SK-N-SH treated with all-trans-retinoic acid at 6 μM for 48 hours (cell line): ENCODE measurements at regions not wholly inside any gene's neighbourhood (a gene's known extent, or its start where the extent isn't known, plus 50 kb on each side); places are given as distances from the start of the nearest gene placed in this dataset.

ENCODE experiments used
- ATAC-seq: fragments of 200-7000 bp; cut with Tn5 transposase; 3 replicates; pipeline ENCODE4 v1.9.1; 2020; ENCODE audit warnings: mild to moderate bottlenecking, moderate library complexity
- ARNTL ChIP-seq: fragments of 450-650 bp; formaldehyde crosslinking; IDR thresholded peaks from 2 replicates; pipeline ENCODE4 v1.5.0; 2020; ENCODE audit warnings: low read depth, mild to moderate bottlenecking, moderate library complexity, borderline replicate concordance
- BACH2 ChIP-seq: fragments of 250-450 bp; sonication (Bioruptor Pico); IDR thresholded peaks from 2 replicates; pipeline ENCODE4 v1.9.0; 2021; ENCODE audit warnings: mild to moderate bottlenecking, borderline replicate concordance
- CSDC2 ChIP-seq: fragments of 250-450 bp; sonication (Bioruptor Pico); IDR thresholded peaks from 2 replicates; pipeline ENCODE4 v1.5.0; 2020; ENCODE audit warnings: mild to moderate bottlenecking, moderate library complexity
- ESRRG ChIP-seq: fragments of 250-450 bp; sonication (Bioruptor Pico); IDR thresholded peaks from 2 replicates; pipeline ENCODE4 v1.6.1; 2021; ENCODE audit warnings: mild to moderate bottlenecking
- GLIS3 ChIP-seq: fragments of 250-450 bp; sonication (Bioruptor Pico); IDR thresholded peaks from 2 replicates; pipeline ENCODE4 v1.5.0; 2020; ENCODE audit warnings: mild to moderate bottlenecking, moderate library complexity
- ISL1 ChIP-seq: fragments of 250-450 bp; sonication (Bioruptor Pico); IDR thresholded peaks from 2 replicates; pipeline ENCODE4 v2.1.2; 2022; ENCODE audit warnings: mild to moderate bottlenecking, moderate library complexity
- PPARA ChIP-seq: fragments of 250-450 bp; sonication (Bioruptor Pico); IDR thresholded peaks from 2 replicates; pipeline ENCODE4 v1.5.0; 2020; ENCODE audit warnings: mild to moderate bottlenecking, borderline replicate concordance
- RARB ChIP-seq: fragments of 250-450 bp; sonication (Bioruptor Pico); IDR thresholded peaks from 2 replicates; pipeline ENCODE4 v1.8.0; 2021; ENCODE audit warnings: mild to moderate bottlenecking, moderate library complexity
- SNAI2 ChIP-seq: fragments of 250-450 bp; sonication (Bioruptor Pico); IDR thresholded peaks from 2 replicates; pipeline ENCODE4 v1.5.0; 2020; ENCODE audit warnings: mild to moderate bottlenecking, moderate library complexity
- TCF4 ChIP-seq: fragments of 250-450 bp; sonication (Bioruptor Pico); IDR thresholded peaks from 2 replicates; pipeline ENCODE4 v1.8.0; 2021; ENCODE audit warnings: mild to moderate bottlenecking, moderate library complexity, borderline replicate concordance
- ZC3H10 ChIP-seq: fragments of 250-450 bp; sonication (Bioruptor Pico); IDR thresholded peaks from 2 replicates; pipeline ENCODE4 v1.5.1; 2021; ENCODE audit warnings: mild to moderate bottlenecking, moderate library complexity
- ZFP3 ChIP-seq: fragments of 250-450 bp; sonication (Bioruptor Pico); IDR thresholded peaks from 2 replicates; pipeline ENCODE4 v1.5.0; 2020; ENCODE audit warnings: mild to moderate bottlenecking, moderate library complexity
- ZFP30 ChIP-seq: fragments of 450-650 bp; formaldehyde crosslinking; IDR thresholded peaks from 2 replicates; pipeline ENCODE4 v1.5.0; 2022; ENCODE audit warnings: mild to moderate bottlenecking, moderate library complexity
- ZNF565 ChIP-seq: fragments of 450-650 bp; formaldehyde crosslinking; conservative IDR thresholded peaks from 2 replicates; pipeline ENCODE4 v1.5.0; 2020; ENCODE audit warnings: low read depth, mild to moderate bottlenecking, moderate library complexity
- ZNF70 ChIP-seq: fragments of 450-650 bp; formaldehyde crosslinking; IDR thresholded peaks from 2 replicates; pipeline ENCODE4 v1.5.0; 2020; ENCODE audit warnings: mild to moderate bottlenecking, moderate library complexity
- ZNF8 ChIP-seq: fragments of 450-650 bp; formaldehyde crosslinking; IDR thresholded peaks from 2 replicates; pipeline ENCODE4 v1.5.0; 2020; ENCODE audit warnings: mild to moderate bottlenecking, moderate library complexity
- TF ChIP-seq, protein P1 (sequence below): fragments of 250-450 bp; sonication (Bioruptor Pico); IDR thresholded peaks from 2 replicates; pipeline ENCODE4 v1.8.0; 2021; ENCODE audit warnings: low read depth, mild to moderate bottlenecking, moderate library complexity, borderline replicate concordance
- TF ChIP-seq, protein P2 (sequence below): fragments of 250-450 bp; sonication (Bioruptor Pico); IDR thresholded peaks from 2 replicates; pipeline ENCODE4 v1.5.0; 2020; ENCODE audit warnings: mild to moderate bottlenecking, moderate library complexity
- TF ChIP-seq, protein P3 (sequence below): fragments of 250-450 bp; sonication (Bioruptor Pico); IDR thresholded peaks from 2 replicates; pipeline ENCODE4 v1.5.1; 2021; ENCODE audit warnings: mild to moderate bottlenecking, moderate library complexity
- TF ChIP-seq, protein P4 (sequence below): fragments of 250-450 bp; sonication (Bioruptor Pico); IDR thresholded peaks from 2 replicates; pipeline ENCODE4 v1.5.1; 2020; ENCODE audit warnings: low read depth, mild to moderate bottlenecking, moderate library complexity
- TF ChIP-seq, protein P5 (sequence below): fragments of 250-450 bp; sonication (Bioruptor Pico); IDR thresholded peaks from 2 replicates; pipeline ENCODE4 v1.8.0; 2020; ENCODE audit warnings: mild to moderate bottlenecking, moderate library complexity, borderline replicate concordance

DNA sequence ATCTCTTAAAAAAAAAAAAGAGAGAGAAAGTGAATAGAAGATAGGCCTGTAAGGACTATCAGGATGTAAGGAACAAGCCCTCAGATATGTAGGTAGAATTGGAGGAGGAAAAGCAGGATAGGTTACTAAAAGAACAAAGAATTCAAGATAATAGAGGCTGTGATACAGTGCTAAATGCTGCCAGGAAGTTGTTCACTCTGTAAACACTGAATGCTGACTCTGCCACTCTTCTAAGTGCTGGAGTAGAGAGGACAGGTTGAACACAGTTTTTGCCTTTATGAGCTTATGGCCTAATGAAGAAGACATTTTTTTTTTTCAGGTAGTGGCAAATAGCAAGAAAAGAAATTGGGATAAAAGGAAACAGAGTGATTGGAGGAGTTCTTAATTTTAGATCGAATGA, 90.6 kb upstream of the ZNF678 start:
- TF ChIP-seq PPARA (no peak), ESRRG (CRISPR knock-in tag) (no peak), ZNF8 (no peak), ISL1 (no peak), GLIS3 (CRISPR knock-in tag) (no peak), ARNTL (CRISPR knock-in tag) (no peak), SNAI2 (CRISPR knock-in tag) (no peak), ZFP3 (CRISPR knock-in tag) (no peak), ZFP30 (CRISPR knock-in tag) (no peak), TCF4 (CRISPR knock-in tag) (no peak), ZNF565 (CRISPR knock-in tag) (no peak), ZC3H10 (no peak), RARB (CRISPR knock-in tag) (no peak)
- TF ChIP-seq, protein P1, sequence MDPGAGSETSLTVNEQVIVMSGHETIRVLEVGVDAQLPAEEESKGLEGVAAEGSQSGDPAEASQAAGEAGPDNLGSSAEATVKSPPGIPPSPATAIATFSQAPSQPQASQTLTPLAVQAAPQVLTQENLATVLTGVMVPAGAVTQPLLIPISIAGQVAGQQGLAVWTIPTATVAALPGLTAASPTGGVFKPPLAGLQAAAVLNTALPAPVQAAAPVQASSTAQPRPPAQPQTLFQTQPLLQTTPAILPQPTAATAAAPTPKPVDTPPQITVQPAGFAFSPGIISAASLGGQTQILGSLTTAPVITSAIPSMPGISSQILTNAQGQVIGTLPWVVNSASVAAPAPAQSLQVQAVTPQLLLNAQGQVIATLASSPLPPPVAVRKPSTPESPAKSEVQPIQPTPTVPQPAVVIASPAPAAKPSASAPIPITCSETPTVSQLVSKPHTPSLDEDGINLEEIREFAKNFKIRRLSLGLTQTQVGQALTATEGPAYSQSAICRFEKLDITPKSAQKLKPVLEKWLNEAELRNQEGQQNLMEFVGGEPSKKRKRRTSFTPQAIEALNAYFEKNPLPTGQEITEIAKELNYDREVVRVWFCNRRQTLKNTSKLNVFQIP (CRISPR knock-in tag): no peak
- TF ChIP-seq, protein P2, sequence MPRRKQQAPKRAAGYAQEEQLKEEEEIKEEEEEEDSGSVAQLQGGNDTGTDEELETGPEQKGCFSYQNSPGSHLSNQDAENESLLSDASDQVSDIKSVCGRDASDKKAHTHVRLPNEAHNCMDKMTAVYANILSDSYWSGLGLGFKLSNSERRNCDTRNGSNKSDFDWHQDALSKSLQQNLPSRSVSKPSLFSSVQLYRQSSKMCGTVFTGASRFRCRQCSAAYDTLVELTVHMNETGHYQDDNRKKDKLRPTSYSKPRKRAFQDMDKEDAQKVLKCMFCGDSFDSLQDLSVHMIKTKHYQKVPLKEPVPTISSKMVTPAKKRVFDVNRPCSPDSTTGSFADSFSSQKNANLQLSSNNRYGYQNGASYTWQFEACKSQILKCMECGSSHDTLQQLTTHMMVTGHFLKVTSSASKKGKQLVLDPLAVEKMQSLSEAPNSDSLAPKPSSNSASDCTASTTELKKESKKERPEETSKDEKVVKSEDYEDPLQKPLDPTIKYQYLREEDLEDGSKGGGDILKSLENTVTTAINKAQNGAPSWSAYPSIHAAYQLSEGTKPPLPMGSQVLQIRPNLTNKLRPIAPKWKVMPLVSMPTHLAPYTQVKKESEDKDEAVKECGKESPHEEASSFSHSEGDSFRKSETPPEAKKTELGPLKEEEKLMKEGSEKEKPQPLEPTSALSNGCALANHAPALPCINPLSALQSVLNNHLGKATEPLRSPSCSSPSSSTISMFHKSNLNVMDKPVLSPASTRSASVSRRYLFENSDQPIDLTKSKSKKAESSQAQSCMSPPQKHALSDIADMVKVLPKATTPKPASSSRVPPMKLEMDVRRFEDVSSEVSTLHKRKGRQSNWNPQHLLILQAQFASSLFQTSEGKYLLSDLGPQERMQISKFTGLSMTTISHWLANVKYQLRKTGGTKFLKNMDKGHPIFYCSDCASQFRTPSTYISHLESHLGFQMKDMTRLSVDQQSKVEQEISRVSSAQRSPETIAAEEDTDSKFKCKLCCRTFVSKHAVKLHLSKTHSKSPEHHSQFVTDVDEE: no peak
- TF ChIP-seq, protein P3, sequence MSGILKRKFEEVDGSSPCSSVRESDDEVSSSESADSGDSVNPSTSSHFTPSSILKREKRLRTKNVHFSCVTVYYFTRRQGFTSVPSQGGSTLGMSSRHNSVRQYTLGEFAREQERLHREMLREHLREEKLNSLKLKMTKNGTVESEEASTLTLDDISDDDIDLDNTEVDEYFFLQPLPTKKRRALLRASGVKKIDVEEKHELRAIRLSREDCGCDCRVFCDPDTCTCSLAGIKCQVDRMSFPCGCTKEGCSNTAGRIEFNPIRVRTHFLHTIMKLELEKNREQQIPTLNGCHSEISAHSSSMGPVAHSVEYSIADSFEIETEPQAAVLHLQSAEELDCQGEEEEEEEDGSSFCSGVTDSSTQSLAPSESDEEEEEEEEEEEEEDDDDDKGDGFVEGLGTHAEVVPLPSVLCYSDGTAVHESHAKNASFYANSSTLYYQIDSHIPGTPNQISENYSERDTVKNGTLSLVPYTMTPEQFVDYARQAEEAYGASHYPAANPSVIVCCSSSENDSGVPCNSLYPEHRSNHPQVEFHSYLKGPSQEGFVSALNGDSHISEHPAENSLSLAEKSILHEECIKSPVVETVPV: no peak
- TF ChIP-seq, protein P4, sequence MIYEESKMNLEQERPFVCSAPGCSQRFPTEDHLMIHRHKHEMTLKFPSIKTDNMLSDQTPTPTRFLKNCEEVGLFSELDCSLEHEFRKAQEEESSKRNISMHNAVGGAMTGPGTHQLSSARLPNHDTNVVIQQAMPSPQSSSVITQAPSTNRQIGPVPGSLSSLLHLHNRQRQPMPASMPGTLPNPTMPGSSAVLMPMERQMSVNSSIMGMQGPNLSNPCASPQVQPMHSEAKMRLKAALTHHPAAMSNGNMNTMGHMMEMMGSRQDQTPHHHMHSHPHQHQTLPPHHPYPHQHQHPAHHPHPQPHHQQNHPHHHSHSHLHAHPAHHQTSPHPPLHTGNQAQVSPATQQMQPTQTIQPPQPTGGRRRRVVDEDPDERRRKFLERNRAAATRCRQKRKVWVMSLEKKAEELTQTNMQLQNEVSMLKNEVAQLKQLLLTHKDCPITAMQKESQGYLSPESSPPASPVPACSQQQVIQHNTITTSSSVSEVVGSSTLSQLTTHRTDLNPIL: no peak
- TF ChIP-seq, all 23 proteins: peak for 0
- no peak for ATAC-seq

DNA sequence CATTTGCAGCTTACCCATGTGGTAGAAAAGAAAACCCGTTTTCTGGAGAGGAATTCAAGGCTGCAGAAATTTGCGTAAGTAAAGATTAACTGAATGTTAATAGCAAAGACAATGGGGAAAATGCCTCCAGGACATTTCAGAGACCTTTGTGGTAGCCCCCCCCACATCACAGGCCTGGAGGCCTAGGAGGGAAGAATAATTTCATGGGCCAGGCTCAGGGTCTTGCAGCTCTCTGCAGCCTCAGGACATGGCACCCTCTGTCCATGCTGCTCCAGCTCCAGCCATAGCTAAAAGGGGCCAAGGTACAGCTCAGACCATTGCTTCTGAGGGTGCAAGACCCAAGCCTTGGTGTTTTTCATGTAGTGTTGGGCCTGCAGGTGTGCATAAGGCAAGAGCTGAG, 92.7 kb upstream of the ZNF678 start:
- TF ChIP-seq, protein P3: no peak
- no peak for TF ChIP-seq ZNF565 (CRISPR knock-in tag)
- no peak for TF ChIP-seq ZFP3 (CRISPR knock-in tag)
- TF ChIP-seq ZNF8: no peak
- TF ChIP-seq PPARA: no peak
- TF ChIP-seq ZFP30 (CRISPR knock-in tag): no peak
- no peak for TF ChIP-seq ZNF70 (CRISPR knock-in tag)
- no peak for TF ChIP-seq ZC3H10
- TF ChIP-seq, protein P1 (CRISPR knock-in tag): no peak
- TF ChIP-seq BACH2 (CRISPR knock-in tag): no peak
- TF ChIP-seq ESRRG (CRISPR knock-in tag): no peak
- TF ChIP-seq CSDC2 (CRISPR knock-in tag): no peak
- TF ChIP-seq, protein P5, sequence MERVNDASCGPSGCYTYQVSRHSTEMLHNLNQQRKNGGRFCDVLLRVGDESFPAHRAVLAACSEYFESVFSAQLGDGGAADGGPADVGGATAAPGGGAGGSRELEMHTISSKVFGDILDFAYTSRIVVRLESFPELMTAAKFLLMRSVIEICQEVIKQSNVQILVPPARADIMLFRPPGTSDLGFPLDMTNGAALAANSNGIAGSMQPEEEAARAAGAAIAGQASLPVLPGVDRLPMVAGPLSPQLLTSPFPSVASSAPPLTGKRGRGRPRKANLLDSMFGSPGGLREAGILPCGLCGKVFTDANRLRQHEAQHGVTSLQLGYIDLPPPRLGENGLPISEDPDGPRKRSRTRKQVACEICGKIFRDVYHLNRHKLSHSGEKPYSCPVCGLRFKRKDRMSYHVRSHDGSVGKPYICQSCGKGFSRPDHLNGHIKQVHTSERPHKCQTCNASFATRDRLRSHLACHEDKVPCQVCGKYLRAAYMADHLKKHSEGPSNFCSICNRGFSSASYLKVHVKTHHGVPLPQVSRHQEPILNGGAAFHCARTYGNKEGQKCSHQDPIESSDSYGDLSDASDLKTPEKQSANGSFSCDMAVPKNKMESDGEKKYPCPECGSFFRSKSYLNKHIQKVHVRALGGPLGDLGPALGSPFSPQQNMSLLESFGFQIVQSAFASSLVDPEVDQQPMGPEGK (CRISPR knock-in tag): no peak
- TF ChIP-seq RARB (CRISPR knock-in tag): no peak
- no peak for TF ChIP-seq TCF4 (CRISPR knock-in tag)
- TF ChIP-seq, protein P4: no peak
- TF ChIP-seq SNAI2 (CRISPR knock-in tag): no peak

More for the DNA sequence above, 92.7 kb upstream of the ZNF678 start:
- no peak for ATAC-seq
